H1 (cell line): ENCODE measurements at regions not wholly inside any gene's neighbourhood (a gene's known extent, or its start where the extent isn't known, plus 50 kb on each side); places are given as distances from the start of the nearest gene placed in this dataset.

Experiments used
- CTCF ChIA-PET: fragments of 300-600 bp; sonication (Branson Sonifier 250); formaldehyde crosslinking; loops from one replicate; lab custom pipeline; 2021; ENCODE audit not compliant: partially characterized antibody; lab: Charles Lee
- POLR2A ChIA-PET: fragments of 300-600 bp; sonication (Branson Sonifier 250); formaldehyde crosslinking; loops from one replicate; lab custom pipeline; 2021; ENCODE audit warnings: inconsistent platforms; ENCODE audit not compliant: partially characterized antibody; lab: Charles Lee
- DNase-seq, 2 experiments: peaks; one replicate each; pipeline versions ENCODE4 v3.0.0 to v3.0.0-alpha.2; 2010 to 2022; ENCODE audit warnings: low spot score in 2 of 2, low read depth in 1 of 2, mixed read lengths in 1 of 2
- FAIRE-seq: peaks from 2 replicates; lab custom pipeline; 2011; peaks lifted over from hg19 to GRCh38; lab: Jason Lieb, UNC
- H2AFZ ChIP-seq: 2 replicates; pipeline ENCODE4 v1.8.1; 2012; ENCODE audit warnings: low read length, inconsistent platforms
- H2AK5ac ChIP-seq: 2 replicates; pipeline ENCODE4 v1.6.1; 2013; ENCODE audit warnings: low read depth, low read length
- H2BK120ac ChIP-seq: replicated peaks from 2 replicates; pipeline ENCODE3; 2013; ENCODE audit warnings: low read depth, low read length, inconsistent platforms
- H2BK12ac ChIP-seq: 2 replicates; pipeline ENCODE4 v1.6.1; 2013; ENCODE audit warnings: low read depth, low read length
- H2BK15ac ChIP-seq: 2 replicates; pipeline ENCODE4 v1.6.1; 2013; ENCODE audit warnings: low read length
- H2BK20ac ChIP-seq: 2 replicates; pipeline ENCODE4 v1.6.1; 2013; ENCODE audit warnings: low read length
- H2BK5ac ChIP-seq: 2 replicates; pipeline ENCODE4 v1.6.1; 2013; ENCODE audit warnings: low read depth, low read length
- H3K14ac ChIP-seq: 2 replicates; pipeline ENCODE4 v1.6.1; 2013; ENCODE audit warnings: inconsistent platforms; ENCODE audit not compliant: insufficient read length
- H3K18ac ChIP-seq: 2 replicates; pipeline ENCODE4 v1.6.1; 2013; ENCODE audit warnings: low read length; ENCODE audit errors: extremely low read depth
- H3K23ac ChIP-seq: 2 replicates; pipeline ENCODE4 v1.6.1; 2013; ENCODE audit warnings: inconsistent platforms; ENCODE audit not compliant: insufficient read length
- H3K23me2 ChIP-seq: 2 replicates; pipeline ENCODE4 v1.6.1; 2013; ENCODE audit warnings: low read depth, low read length
- H3K27ac ChIP-seq: 2 replicates; pipeline ENCODE4 v1.6.1; 2011; ENCODE audit warnings: low read depth, low read length, inconsistent platforms
- H3K27me3 ChIP-seq, 4 experiments: replicated peaks in 1 of 4; 1 replicate in 1 of 4; 2 replicates in 3 of 4; pipeline versions ENCODE4 v1.6.1 to v1.8.1; 2011 to 2013; ENCODE audit warnings: low read length in 3 of 4, mild to moderate bottlenecking in 3 of 4, inconsistent platforms in 2 of 4, mixed read lengths in 2 of 4, moderate library complexity in 1 of 4; ENCODE audit not compliant: control insufficient read depth in 3 of 4, insufficient read depth in 3 of 4; ENCODE audit errors: extremely low read depth in 1 of 4
- H3K36me3 ChIP-seq, 4 experiments: 2 replicates each; pipeline versions ENCODE4 v1.6.1 to v1.8.1; 2011 to 2013; ENCODE audit warnings: mild to moderate bottlenecking in 4 of 4, low read length in 3 of 4, moderate library complexity in 2 of 4, control low read depth in 1 of 4, inconsistent platforms in 1 of 4; ENCODE audit not compliant: insufficient read depth in 4 of 4, control insufficient read depth in 2 of 4
- H3K4ac ChIP-seq: replicated peaks from 2 replicates; pipeline ENCODE3; 2013; ENCODE audit warnings: low read length, low read depth, mixed read lengths, inconsistent platforms; ENCODE audit not compliant: insufficient read length
- H3K4me1 ChIP-seq, 4 experiments: replicated peaks in 1 of 4; 1 replicate in 1 of 4; 2 replicates in 3 of 4; pipeline versions ENCODE4 v1.6.1 to v1.8.1; 2011 to 2013; ENCODE audit warnings: low read length in 3 of 4, inconsistent platforms in 2 of 4, mixed read lengths in 1 of 4; ENCODE audit not compliant: insufficient read depth in 4 of 4, control insufficient read depth in 3 of 4
- H3K4me2 ChIP-seq, 2 experiments: 2 replicates each; pipeline versions ENCODE4 v1.6.1 to v1.8.1; 2011 to 2013; ENCODE audit warnings: low read depth in 2 of 2, low read length in 2 of 2, control low read depth in 1 of 2, inconsistent platforms in 1 of 2, mild to moderate bottlenecking in 1 of 2; ENCODE audit not compliant: insufficient read depth in 1 of 2
- H3K4me3 ChIP-seq, 4 experiments: fragments of 200-600, 300-600 bp in 1 of 4; sonication (generic), shearing (Covaris generic), sonication (Bioruptor Twin) in 1 of 4; 2 replicates each; pipeline versions ENCODE4 v1.5.1 to v1.8.1; 2011 to 2016; ENCODE audit warnings: low read length in 4 of 4, low read depth in 3 of 4, control low read depth in 2 of 4, inconsistent platforms in 2 of 4, mild to moderate bottlenecking in 2 of 4, mixed read lengths in 1 of 4, moderate library complexity in 1 of 4; ENCODE audit not compliant: insufficient read depth in 2 of 4; ENCODE audit errors: extremely low read depth in 1 of 4
- H3K56ac ChIP-seq: replicated peaks from 2 replicates; pipeline ENCODE3; 2013; ENCODE audit warnings: low read depth, mild to moderate bottlenecking, mixed read lengths, low read length, inconsistent platforms; ENCODE audit not compliant: insufficient read length
- H3K79me1 ChIP-seq: 2 replicates; pipeline ENCODE4 v1.6.1; 2013; ENCODE audit warnings: low read depth, low read length, control low read depth
- H3K79me2 ChIP-seq, 2 experiments: 2 replicates each; pipeline versions ENCODE4 v1.6.1 to v1.8.1; 2012 to 2013; ENCODE audit warnings: low read length in 2 of 2, mild to moderate bottlenecking in 2 of 2, inconsistent platforms in 1 of 2; ENCODE audit not compliant: insufficient read depth in 2 of 2, control insufficient read depth in 1 of 2
- H3K9ac ChIP-seq, 4 experiments: replicated peaks in 1 of 4; 1 replicate in 1 of 4; 2 replicates in 3 of 4; pipeline versions ENCODE4 v1.6.1 to v1.8.1; 2011 to 2013; ENCODE audit warnings: low read depth in 3 of 4, low read length in 3 of 4, control low read depth in 2 of 4, mild to moderate bottlenecking in 2 of 4, moderate library complexity in 2 of 4, inconsistent platforms in 1 of 4; ENCODE audit errors: extremely low read depth in 1 of 4
- H3K9me3 ChIP-seq, 2 experiments: 2 replicates each; pipeline versions ENCODE4 v1.6.1 to v1.8.1; 2012 to 2013; ENCODE audit warnings: mild to moderate bottlenecking in 2 of 2, moderate library complexity in 2 of 2, control low read depth in 1 of 2, inconsistent platforms in 1 of 2, low read depth in 1 of 2, low read length in 1 of 2, mixed read lengths in 1 of 2; ENCODE audit not compliant: insufficient read depth in 2 of 2
- H4K20me1 ChIP-seq, 2 experiments: replicated peaks in 1 of 2; 2 replicates each; pipeline versions ENCODE3 to v1.8.1; 2011 to 2013; ENCODE audit warnings: inconsistent platforms in 2 of 2, low read length in 2 of 2, mild to moderate bottlenecking in 1 of 2; ENCODE audit not compliant: insufficient read depth in 2 of 2, control insufficient read depth in 1 of 2
- H4K5ac ChIP-seq: 2 replicates; pipeline ENCODE4 v1.6.1; 2013; ENCODE audit warnings: low read length, low read depth, mixed read lengths, inconsistent platforms; ENCODE audit not compliant: insufficient read length
- H4K8ac ChIP-seq: 2 replicates; pipeline ENCODE4 v1.8.0; 2013; ENCODE audit warnings: mild to moderate bottlenecking, moderate library complexity, low read length, inconsistent platforms; ENCODE audit not compliant: insufficient read depth; ENCODE audit errors: extremely low read depth
- H4K91ac ChIP-seq: replicated peaks from 2 replicates; pipeline ENCODE3; 2013; ENCODE audit warnings: low read length, mixed read lengths, inconsistent platforms; ENCODE audit not compliant: insufficient read length
- ASH2L ChIP-seq: fragments of 200-600, 300-600 bp; sonication (generic); IDR thresholded peaks from one replicate; pipeline ENCODE4 v1.7.1; 2017; ENCODE audit warnings: low read length
- BRCA1 ChIP-seq: IDR thresholded peaks from 2 replicates; pipeline ENCODE4 v1.6.1; 2012; ENCODE audit warnings: low read depth, low read length, improper control_type of control experiment
- CBX5 ChIP-seq: fragments of 300-800, 300-1000 bp; sonication (generic); IDR thresholded peaks from 2 replicates; pipeline ENCODE4 v1.7.1; 2016; ENCODE audit warnings: antibody characterized with exemption, low read length, low read depth
- CTBP2 ChIP-seq: IDR thresholded peaks from 2 replicates; pipeline ENCODE4 v1.7.0; 2011; ENCODE audit warnings: borderline replicate concordance, mild to moderate bottlenecking, moderate library complexity, mixed read lengths, low read length; ENCODE audit not compliant: insufficient read depth, insufficient read length
- E2F6 ChIP-seq: IDR thresholded peaks from 2 replicates; pipeline ENCODE4 v1.6.1; 2012; ENCODE audit warnings: inconsistent platforms
- EP300 ChIP-seq, 2 experiments: IDR thresholded peaks; 1 replicate in 1 of 2; 2 replicates in 1 of 2; pipeline ENCODE4 v1.6.1; 2011 to 2012; ENCODE audit warnings: low read depth in 2 of 2, low read length in 2 of 2, mild to moderate bottlenecking in 2 of 2, borderline replicate concordance in 1 of 2, inconsistent platforms in 1 of 2, moderate library complexity in 1 of 2
- EZH2 ChIP-seq: fragments of 200-600 bp; sonication (generic); IDR thresholded peaks from 2 replicates; pipeline ENCODE4 v1.7.1; 2012; ENCODE audit warnings: low read depth, mild to moderate bottlenecking, moderate library complexity, low read length, inconsistent platforms; ENCODE audit not compliant: severe bottlenecking
- HDAC6 ChIP-seq: IDR thresholded peaks from one replicate; pipeline ENCODE4 v1.7.1; 2012; ENCODE audit warnings: low read depth, mild to moderate bottlenecking, inconsistent platforms, low read length, moderate library complexity
- POLR2A ChIP-seq, 2 experiments: IDR thresholded peaks; 1 replicate in 1 of 2; 2 replicates in 1 of 2; pipeline ENCODE4 v1.6.1; 2011; ENCODE audit warnings: low read depth in 2 of 2, low read length in 2 of 2, mild to moderate bottlenecking in 2 of 2; ENCODE audit errors: control extremely low read depth in 1 of 2
- SP2 ChIP-seq: IDR thresholded peaks from 2 replicates; pipeline ENCODE4 v1.6.1; 2012; ENCODE audit warnings: mild to moderate bottlenecking, low read length, inconsistent platforms
- SP4 ChIP-seq: IDR thresholded peaks from 2 replicates; pipeline ENCODE4 v1.6.1; 2012; ENCODE audit warnings: low read length, inconsistent platforms
- SUZ12 ChIP-seq: fragments of 200-600 bp; sonication (generic); IDR thresholded peaks from 2 replicates; pipeline ENCODE4 v1.6.1; 2012; ENCODE audit warnings: mild to moderate bottlenecking, inconsistent platforms, low read length, moderate library complexity, mixed read lengths
- WGBS, 2 experiments: shearing (Covaris generic) in 1 of 2; methylation state at CpG; one replicate each; pipeline versions ENCODE4 v1.1.6 to v1.1.7; 2013 to 2015; ENCODE audit warnings: low lambda C conversion rate in 2 of 2, mixed read lengths in 2 of 2, inconsistent platforms in 1 of 2, low coverage in 1 of 2, missing lambda C conversion rate in 1 of 2; ENCODE audit not compliant: insufficient replicate concordance in 2 of 2, insufficient coverage in 1 of 2, insufficient read length in 1 of 2; ENCODE audit errors: extremely low coverage in 1 of 2, missing lambda C conversion rate in 1 of 2; 5-methylcytosine and 5-hydroxymethylcytosine counted together

- no peak overlapping the region for H3K18ac ChIP-seq
- no peak for DNase-seq
- no peaks in the 10 kb centered on the region for H3K23me2 ChIP-seq
- H3K4me1 ChIP-seq = no peaks in the 10 kb centered on the region
- no peak overlapping the region for H3K9ac ChIP-seq
- no peak overlapping the region for H3K23ac ChIP-seq
- FAIRE-seq = no peak
- H3K4me2 ChIP-seq = no peak overlapping the region
- H3K79me1 ChIP-seq = no peaks in the 10 kb centered on the region
- no peaks in the 10 kb centered on the region for H3K79me2 ChIP-seq
- no peak overlapping the region for H2AK5ac ChIP-seq
- no peak overlapping the region for H2BK5ac ChIP-seq
- 95% methylated on average over 3 of the region's 3 CpGs; no CpG with 5 or more reads in 1 of the 2 experiments for whole genome bisulfite sequencing, 2 experiments
- H3K27ac ChIP-seq = no peak overlapping the region
- no peak overlapping the region for H3K4me3 ChIP-seq
- ChIA-PET POLR2A (interaction anchor here (0.7 kb wide), 1 partner anchor 1167 kb away, joined by 4 read pairs; no protein-coding TSS in a partner anchor), CTCF (interaction anchor here (0.6 to 1.2 kb wide), 2 partner anchors 12 to 590 kb away, joined by 3 read pairs; no protein-coding TSS in a partner anchor)
- no peak overlapping the region for H2BK120ac ChIP-seq
- no peak overlapping the region for H2BK15ac ChIP-seq
- no peaks in the 10 kb centered on the region for H4K20me1 ChIP-seq
- no peak overlapping the region for H3K4ac ChIP-seq
- H2AFZ ChIP-seq = no peak overlapping the region
- no peak overlapping the region for H4K8ac ChIP-seq
- no peaks in the 10 kb centered on the region for H3K36me3 ChIP-seq
- H3K27me3 ChIP-seq = no peaks in the 10 kb centered on the region
- no peak overlapping the region for H2BK12ac ChIP-seq
- H2BK20ac ChIP-seq = no peak overlapping the region
- H3K14ac ChIP-seq = no peak overlapping the region
- H3K56ac ChIP-seq = no peak overlapping the region
- H4K5ac ChIP-seq = no peak overlapping the region
- no peak overlapping the region for H4K91ac ChIP-seq
- no peaks in the 10 kb centered on the region for H3K9me3 ChIP-seq
- TF ChIP-seq SP4 (no peak), BRCA1 (no peak), ASH2L (no peak), SUZ12 (no peak), EP300 (IDR thresholded peaks at IDR 0.05; ENCODE audit: borderline replicate concordance in 1 of 2, low read depth in 2 of 2, low read length in 2 of 2) (no peak), E2F6 (no peak), CBX5 (no peak), EZH2 (no peak), HDAC6 (no peak), CTBP2 (no peak), SP2 (no peak), POLR2A (IDR thresholded peaks at IDR 0.05; ENCODE audit: control extremely low read depth in 1 of 2, low read depth in 2 of 2, low read length in 2 of 2) (no peak)
Measured at GRCh38 chr5:104171958-104172690, 609.5 kb upstream of the NUDT12 start.
